ENCODE measurements at regions not wholly inside any gene's neighbourhood (a gene's known extent, or its start where the extent isn't known, plus 50 kb on each side); places are given as distances from the start of the nearest gene placed in this dataset.
"Not testable (repeated sequence)": the region's sequence is repeated elsewhere in the genome, so short reads cannot be mapped to it uniquely, and the experiment has no call there.

DNA sequence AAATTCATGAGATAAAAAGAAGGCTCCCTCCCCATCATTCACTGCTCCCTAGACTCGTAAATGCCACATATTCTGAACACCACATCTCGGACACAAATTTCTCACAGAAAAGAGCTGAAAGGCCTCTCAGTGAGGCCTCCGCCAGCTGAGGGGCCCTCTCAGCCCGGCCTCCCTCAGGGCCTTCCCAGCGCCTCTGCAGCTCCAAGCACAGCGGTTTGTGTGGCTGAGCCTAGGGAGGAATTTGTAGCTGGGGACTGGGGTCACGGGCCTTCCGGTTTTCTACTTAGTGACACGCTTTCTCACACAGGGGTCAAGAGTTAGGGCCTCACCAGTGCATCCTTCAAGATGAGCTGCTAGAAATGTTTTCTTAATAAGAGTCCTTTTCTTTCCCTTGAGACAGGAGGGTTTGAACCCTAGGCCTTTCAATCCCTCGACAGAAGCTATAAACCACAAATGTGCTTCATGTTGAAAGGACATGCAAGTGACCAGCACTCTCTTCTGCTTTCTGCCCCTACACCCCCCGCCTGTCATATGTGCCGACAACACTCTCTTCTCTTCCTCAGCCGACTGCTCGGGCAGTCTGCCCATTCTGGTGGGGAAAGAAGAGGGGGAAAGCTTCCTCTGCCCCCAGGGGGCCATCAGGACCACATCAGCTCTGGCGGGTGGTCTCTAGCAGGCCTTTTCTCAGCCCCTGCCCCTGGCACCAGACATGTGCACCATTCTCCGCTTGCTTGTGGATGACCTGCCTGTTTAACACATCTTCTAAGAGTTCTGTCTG, 104.9 kb downstream of the CHIC2 start:
- DNase-seq (ENCODE audit: low read depth, low spot score): no peak

- DNase-seq (ENCODE audit: low read depth, low spot score): no peak
Measured at GRCh38 chr4:53956454-53956853, 108.0 kb downstream of the CHIC2 start.

DNA sequence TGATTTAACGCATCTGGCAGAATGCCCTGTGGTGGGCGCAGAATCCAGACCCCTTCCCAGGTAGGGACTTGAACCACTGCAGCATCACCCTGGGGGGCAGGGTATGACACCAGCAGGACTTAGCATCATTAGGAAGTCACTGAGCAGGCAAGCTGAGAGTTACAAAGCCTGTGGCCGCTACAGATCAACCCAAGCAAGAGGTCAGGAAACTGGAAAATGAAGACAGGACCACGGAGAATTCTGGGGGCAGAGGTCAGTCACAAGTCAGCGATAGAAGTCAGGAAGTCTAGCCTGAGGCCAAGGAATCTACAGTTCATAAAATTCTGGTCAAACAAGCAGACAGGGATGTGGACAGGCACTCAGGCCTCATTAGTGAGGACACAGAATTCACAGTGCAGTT, 108.4 kb downstream of the CHIC2 start:
- no peak for DNase-seq (ENCODE audit: low read depth, low spot score)

GRCh38 chr4:53951414-53951813, 113.0 kb downstream of the CHIC2 start:
- DNase-seq (ENCODE audit: low read depth, low spot score): no peak

GRCh38 chr4:53943345-53944085, 120.9 kb downstream of the CHIC2 start:
- DNase-seq (ENCODE audit: low read depth, low spot score): no peak

DNA sequence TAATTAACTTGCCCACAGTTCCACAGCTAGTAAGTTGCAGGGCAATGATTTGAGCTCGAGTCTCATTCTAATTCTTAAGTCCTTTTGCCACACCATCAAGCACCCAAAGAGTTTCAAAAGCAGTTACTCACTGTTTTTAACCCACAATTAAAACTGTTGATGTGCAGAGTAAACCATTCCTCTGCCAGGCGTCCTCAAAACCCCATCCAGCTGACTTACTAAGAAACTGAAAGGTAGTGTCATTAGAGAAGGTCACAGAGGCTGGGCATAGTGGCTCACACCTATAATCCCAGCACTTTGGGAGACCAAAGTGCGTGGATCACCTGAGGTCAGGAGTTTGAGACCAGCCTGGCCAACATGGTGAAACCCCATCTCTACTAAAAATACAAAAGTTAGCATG, 121.7 kb downstream of the CHIC2 start:
- no peak for DNase-seq (ENCODE audit: low read depth, low spot score)

GRCh38 chr4:53941331-53941730, 123.1 kb downstream of the CHIC2 start:
- DNase-seq (ENCODE audit: low read depth, low spot score): no peak

DNA sequence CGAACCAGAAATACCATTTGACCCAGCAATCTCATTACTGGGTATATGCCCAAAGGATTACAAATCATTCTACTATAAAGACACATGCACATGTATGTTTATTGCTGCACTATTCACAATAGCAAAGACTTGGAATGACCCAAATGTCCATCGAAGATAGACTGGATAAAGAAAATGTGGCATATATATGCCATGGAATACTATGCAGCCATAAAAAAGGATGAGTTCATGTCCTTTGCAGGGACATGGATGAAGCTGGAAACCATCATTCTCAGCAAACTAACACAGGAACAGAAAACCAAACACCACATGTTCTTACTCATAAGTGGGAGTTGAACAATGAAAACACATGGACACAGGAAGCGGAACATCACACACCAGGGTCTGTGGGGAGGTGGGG, 124.5 kb downstream of the CHIC2 start:
- DNase-seq (ENCODE audit: low read depth, low spot score): not testable (repeated sequence)

GRCh38 chr4:53937918-53938317, 126.5 kb downstream of the CHIC2 start:
- no peak for DNase-seq (ENCODE audit: low read depth, low spot score)

GRCh38 chr4:53937327-53937726, 127.1 kb downstream of the CHIC2 start:
- DNase-seq (ENCODE audit: low read depth, low spot score): no peak

DNA sequence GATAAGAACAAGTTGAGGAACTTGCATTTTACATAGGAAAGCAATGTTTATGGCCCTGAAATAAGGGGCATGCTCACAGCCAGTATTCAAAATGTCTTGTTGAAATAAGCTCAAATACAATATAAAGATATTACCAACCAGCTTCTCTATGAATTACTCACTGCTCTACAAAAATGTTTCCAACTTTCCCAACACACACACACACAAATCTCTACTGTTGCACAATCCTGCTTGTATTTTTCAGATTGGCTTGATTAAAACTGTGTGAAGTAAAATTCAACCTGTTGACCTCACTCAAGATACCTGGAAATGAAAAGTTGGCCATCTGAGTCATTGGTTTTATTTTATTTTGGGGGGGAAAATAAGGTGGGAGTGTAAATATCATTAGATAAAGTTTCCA, 128.6 kb downstream of the CHIC2 start:
- DNase-seq (ENCODE audit: low read depth, low spot score): no peak

GRCh38 chr4:53932796-53933610, 131.4 kb downstream of the CHIC2 start:
- DNase-seq (ENCODE audit: low read depth, low spot score): no peak

DNA sequence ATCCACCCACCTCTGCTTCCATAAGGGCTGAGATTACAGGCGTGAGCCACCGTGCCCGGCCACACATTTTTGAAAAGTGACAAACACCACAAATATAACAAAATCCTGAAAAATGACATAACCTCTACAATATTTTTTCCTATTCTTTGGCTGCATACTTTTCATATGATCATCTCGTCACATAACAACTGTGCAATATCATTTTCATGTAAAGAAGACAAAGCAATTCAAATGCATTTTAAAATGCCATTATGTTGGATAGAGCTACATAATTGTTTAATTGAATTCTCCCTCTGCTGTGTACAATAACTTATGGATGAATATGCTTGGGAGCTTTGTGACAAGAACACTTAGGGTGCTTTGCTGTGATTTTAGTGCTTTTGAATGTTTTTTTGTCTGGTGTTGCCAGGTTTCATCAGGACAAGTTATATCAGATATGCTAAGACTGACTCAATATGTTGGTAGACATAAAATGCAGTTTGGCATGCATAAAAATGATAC, 132.9 kb downstream of the CHIC2 start:
- DNase-seq (ENCODE audit: low read depth, low spot score): no peak

DNA sequence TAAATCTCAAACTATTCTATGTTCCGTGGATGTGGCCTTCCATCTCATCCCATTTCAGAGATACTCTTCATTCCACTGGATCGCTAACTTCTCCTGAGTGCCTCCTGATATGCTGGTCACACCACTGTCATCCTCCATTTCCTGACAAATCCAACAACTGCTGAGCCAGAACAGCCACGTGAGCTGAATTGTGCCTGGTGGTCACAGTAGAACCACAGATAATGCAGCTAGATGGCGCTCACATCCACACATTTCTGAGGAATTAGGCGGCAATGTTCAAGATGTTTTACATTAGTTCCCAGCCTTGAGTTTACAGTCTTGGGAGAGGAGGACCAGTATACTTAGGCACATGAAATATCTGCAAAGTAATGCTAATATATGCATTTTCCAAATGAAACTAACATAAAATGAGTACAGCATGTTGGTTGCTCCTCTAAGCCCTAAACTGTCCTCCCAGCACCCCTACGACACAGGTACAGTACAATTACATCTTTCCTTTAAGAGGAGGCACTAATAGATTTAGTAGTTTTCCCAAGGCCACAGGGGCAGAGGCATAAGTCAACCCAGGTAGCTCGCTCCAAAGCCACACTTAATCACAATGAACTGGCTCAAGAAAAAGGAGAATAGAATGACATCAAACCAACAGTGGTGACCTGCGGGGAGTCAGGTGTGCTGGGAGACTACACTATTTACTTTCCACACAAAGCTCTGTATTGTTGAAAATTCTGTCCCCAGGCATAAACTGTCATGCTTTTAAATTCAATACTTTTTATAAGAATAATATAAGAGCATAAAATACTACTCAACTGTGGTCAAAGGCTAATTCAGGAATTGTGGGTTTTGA, 134.2 kb downstream of the CHIC2 start:
- peak; percentile 13 for DNase-seq (ENCODE audit: low read depth, low spot score)

DNA sequence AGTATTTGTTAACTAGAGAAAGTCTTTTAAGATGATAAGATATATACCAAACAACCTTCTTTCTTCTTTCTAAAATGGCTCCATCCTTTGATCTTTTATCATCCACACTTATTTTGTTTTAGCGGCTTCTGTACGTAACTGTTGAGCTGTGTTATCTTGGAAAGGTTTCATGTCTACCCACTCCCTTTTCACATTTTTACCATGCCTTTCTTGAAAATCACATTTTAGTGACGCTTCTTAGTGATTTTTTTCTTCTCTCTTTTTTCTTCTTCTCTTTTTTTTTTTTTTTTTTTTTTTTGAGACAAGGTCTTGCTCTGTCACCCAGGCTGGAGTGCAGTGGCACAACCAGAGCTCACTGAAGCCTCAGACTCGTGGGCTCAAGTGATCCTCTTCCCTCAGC, 135.1 kb downstream of the CHIC2 start:
- DNase-seq (ENCODE audit: low read depth, low spot score): no peak

DNA sequence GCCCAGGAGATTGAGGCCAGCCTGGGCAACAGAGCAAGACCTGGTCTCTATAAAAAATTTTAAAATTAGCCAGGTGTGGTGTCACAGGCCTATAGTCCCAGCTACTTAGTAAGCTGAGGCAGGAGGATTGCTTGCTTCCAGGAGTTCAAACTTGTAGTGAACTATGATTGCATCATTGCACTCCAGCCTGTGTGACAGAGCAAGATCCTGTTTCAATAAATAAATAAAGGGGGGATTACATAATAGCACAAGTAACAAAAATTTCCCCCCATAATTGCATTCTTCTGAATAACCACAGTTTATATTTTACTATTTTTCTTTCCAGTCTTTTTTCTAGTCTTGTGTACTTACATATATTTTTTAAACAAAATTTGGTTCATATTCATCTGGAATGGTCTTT, 135.6 kb downstream of the CHIC2 start:
- DNase-seq (ENCODE audit: low read depth, low spot score): no peak

DNA sequence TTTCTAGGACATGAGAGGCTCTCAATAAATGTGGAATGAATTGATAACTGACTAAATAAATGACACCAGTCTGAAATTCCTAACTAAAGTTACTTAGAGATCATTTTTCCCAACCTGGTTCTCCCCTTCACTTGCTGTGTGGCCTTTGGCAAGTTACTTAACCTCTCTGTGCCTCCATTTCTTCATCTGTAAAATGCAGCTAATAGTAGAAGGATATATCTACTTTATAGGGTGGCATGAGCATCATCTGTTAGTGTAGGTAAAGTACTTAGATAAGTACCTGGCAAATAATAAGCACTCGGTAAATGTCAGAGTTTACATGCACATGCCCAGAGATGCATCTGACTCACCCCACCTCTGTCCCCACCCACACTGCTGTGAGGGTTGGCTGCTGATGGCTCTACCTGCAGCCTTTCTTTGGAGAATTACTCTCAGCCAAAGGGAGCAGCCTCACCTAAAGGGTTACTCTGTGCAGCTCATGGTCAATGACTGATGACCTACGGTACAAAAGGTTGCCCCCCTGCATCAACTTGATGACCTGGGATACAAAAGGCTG, 139.3 kb downstream of the CHIC2 start:
- DNase-seq (ENCODE audit: low read depth, low spot score): no peak

- DNase-seq (ENCODE audit: low read depth, low spot score): no peak
Measured at GRCh38 chr4:53924333-53925049, 139.9 kb downstream of the CHIC2 start.

DNA sequence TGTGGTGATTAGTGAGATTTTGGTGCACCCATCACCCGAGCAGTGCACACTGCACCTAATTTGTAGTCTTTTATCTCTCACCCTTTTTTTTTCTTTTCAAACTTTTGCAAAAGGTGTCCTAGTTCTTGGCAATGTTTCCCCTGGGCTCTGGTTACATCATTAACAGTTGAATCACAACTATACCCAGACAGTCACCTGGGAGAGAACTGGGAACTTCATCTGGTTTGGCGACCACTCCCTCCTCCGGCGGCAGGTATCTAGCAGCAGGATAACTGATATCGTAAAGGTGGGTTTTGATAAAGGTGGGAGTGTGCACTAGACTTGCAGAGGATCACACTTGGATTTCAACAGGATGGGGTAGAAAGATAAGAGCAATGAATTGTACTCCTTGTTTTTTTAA, 140.5 kb downstream of the CHIC2 start:
- DNase-seq (ENCODE audit: low read depth, low spot score): no peak

DNA sequence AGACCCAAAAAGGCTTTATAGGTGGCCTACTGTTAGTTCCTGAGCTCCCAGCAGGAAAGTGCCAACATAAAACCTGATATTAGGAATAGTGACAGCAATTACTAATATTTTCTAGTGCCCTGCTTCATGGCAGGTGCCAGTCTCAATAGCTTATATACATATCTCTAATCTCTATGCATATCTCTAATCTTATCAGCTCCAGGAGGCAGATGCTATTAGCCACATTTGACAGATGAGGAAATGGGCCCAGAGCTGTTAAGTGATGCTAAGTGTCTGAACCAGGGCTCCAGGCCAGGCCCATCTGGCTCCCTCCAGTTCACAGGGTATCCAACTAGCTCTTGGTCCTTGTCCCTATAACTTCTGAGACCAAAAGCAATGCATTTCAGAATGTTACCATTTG, 142.5 kb downstream of the CHIC2 start:
- DNase-seq (ENCODE audit: low read depth, low spot score): no peak
